ENCODE measurements at regions not wholly inside any gene's neighbourhood (a gene's known extent, or its start where the extent isn't known, plus 50 kb on each side); places are given as distances from the start of the nearest gene placed in this dataset.

DNA sequence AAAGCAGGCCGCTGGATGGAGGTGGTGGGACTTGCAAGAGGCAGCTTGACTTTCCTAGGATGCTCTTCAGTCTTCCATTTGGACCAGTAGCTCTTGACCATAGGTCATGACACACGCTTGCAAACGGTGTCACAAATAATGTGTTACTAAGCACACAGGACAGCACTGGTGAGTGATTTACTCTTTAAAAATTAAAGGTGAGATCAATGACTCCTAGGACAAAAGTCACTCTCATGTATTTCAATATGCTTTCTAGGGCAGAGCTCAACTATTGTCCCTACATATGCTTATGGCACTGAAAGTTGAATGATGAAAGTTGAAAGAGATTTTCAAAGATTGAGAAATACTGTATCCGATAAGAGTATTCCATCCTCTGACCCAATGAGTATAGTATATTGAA lies 496.7 kb downstream of the EBF1 start:
- 94 to 96% methylated on average over 4 of the region's 4 CpGs for WGBS, 2 donors

DNA sequence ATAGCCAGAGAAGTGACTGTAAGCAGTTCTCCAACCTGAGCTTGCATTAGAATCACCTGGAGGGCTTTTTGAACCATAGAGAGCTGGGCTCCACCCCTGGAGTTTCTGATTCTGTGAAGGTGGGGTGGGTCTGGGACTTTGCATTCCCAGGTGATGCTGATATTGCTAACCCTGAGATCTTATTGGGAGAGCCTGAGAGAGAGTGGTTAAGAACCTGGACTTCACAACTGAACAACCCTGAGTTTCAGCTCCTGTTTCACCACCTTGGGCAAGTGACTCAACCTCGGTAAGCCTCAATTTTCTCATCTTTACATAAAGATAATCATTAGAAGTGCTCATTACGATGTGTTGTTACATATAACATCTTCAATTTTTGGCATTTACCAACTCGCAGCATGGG lies 498.6 kb downstream of the EBF1 start:
- 84 to 90% methylated on average over 3 of the region's 3 CpGs for WGBS, 2 donors
- H3K4me3 ChIP-seq (ENCODE audit: low read depth, poor library complexity, severe bottlenecking), result no peak overlapping the region

More for the DNA sequence above, 496.7 kb downstream of the EBF1 start:
- TF ChIP-seq, protein P1, sequence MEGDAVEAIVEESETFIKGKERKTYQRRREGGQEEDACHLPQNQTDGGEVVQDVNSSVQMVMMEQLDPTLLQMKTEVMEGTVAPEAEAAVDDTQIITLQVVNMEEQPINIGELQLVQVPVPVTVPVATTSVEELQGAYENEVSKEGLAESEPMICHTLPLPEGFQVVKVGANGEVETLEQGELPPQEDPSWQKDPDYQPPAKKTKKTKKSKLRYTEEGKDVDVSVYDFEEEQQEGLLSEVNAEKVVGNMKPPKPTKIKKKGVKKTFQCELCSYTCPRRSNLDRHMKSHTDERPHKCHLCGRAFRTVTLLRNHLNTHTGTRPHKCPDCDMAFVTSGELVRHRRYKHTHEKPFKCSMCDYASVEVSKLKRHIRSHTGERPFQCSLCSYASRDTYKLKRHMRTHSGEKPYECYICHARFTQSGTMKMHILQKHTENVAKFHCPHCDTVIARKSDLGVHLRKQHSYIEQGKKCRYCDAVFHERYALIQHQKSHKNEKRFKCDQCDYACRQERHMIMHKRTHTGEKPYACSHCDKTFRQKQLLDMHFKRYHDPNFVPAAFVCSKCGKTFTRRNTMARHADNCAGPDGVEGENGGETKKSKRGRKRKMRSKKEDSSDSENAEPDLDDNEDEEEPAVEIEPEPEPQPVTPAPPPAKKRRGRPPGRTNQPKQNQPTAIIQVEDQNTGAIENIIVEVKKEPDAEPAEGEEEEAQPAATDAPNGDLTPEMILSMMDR (IDR thresholded peaks at IDR 0.05), result no peak
- TF ChIP-seq POLR2A (IDR thresholded peaks at IDR 0.05), result no peak
- DNase-seq (ENCODE audit: low spot score in 2 of 2), result no peak
- intact Hi-C loops (cut with DNase I; ENCODE audit: low total_unique reads), result no loop called here
- H3K4me3 ChIP-seq (ENCODE audit: low read depth, poor library complexity, severe bottlenecking), result no peak overlapping the region

DNA sequence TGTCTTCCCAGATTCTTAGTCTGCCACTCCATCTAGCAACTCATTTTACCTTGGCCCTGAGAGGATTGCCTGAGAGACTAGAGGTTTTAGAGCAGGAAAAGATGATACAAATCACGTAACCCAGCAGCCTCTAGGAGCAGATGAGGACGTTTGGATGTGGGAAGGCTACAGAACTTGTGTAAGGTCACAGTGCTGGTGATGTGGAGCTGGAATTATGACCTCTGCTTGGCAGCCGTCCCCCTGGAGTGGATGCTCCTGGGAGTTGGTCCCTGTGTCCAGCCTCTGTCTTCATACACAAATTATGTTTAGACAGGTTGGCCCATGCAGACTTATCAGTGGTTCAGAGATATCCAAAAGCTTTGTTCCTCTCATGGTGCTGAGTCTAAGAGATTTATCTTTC lies 499.0 kb downstream of the EBF1 start:
- intact Hi-C loops (cut with DNase I; ENCODE audit: low total_unique reads), result no loop called here
- no peak for TF ChIP-seq POLR2A (IDR thresholded peaks at IDR 0.05)
- TF ChIP-seq, protein P1 (IDR thresholded peaks at IDR 0.05), result no peak
- 59 to 74% methylated on average over 3 of the region's 3 CpGs for WGBS, 2 donors
- DNase-seq (ENCODE audit: low spot score in 2 of 2), result no peak
- H3K4me3 ChIP-seq (ENCODE audit: low read depth, poor library complexity, severe bottlenecking), result no peak overlapping the region

More for the DNA sequence above, 498.6 kb downstream of the EBF1 start:
- no peak for DNase-seq (ENCODE audit: low spot score in 2 of 2)
- TF ChIP-seq, protein P1 (IDR thresholded peaks at IDR 0.05), result no peak
- no peak for TF ChIP-seq POLR2A (IDR thresholded peaks at IDR 0.05)
- intact Hi-C loops (cut with DNase I; ENCODE audit: low total_unique reads), result no loop called here

DNA sequence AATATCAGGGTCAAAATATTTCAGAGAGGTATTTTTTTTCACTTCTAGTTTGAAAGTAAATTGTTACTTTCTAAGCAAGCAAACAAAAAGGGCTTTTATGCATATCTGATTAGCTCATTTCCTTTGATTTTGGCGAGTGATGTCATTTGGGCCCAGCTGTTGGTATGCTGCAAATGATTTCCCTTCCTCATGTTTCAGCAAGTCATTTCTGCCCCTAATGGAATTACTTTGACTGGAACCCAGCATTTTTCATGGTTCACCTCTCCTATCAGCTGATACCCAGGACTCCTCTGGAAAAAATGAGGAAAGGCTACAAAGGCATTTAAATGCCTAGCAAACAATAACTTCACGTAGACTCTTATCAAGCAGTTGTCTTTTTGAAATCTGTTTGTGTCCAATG lies 500.6 kb downstream of the EBF1 start:
- DNase-seq (ENCODE audit: low spot score in 2 of 2), result no peak

DNA sequence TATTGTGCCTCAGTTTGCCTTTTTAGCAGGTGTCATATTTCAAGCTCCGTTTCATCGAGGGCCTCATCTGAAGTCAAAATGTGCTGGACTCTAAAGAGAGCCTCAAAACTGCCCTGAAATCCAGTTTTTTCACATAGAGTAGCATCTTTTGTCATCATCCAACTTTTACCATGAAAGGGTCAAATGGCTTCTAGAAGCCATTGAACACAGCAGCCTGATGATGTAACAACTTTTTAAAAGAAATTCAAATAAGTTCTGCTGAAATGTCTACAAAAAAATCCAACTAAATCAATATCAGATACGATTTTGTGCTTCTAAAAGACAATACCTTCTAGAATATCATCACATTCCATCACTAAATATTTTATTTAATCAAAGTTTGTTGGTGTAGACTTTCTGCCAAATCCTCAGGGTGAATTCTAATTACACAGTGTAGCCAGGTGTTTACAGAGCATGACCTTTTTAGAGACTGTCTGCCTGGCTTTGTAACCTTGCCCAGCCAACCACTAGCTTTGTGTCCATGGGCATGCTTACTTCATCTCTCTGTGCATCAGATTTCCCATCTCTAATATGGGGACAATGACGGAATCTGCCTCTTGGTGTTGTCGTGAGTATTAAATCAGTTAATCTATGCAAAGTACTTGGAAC lies 505.0 kb downstream of the EBF1 start:
- no peak for DNase-seq (ENCODE audit: low spot score in 2 of 2)
- no peak for TF ChIP-seq POLR2A (IDR thresholded peaks at IDR 0.05)
- TF ChIP-seq, protein P1 (IDR thresholded peaks at IDR 0.05), result no peak
- no peak overlapping the region for H3K4me3 ChIP-seq (ENCODE audit: low read depth, poor library complexity, severe bottlenecking)
- intact Hi-C loops (cut with DNase I; ENCODE audit: low total_unique reads), result no loop called here
- 65 to 68% methylated on average over 5 of the region's 5 CpGs for WGBS, 2 donors

More for the DNA sequence above, 500.6 kb downstream of the EBF1 start:
- intact Hi-C loops (cut with DNase I; ENCODE audit: low total_unique reads), result no loop called here
- WGBS, 2 donors, result 60 to 70% methylated on average over 2 of the region's 2 CpGs
- no peak overlapping the region for H3K4me3 ChIP-seq (ENCODE audit: low read depth, poor library complexity, severe bottlenecking)
- no peak for TF ChIP-seq POLR2A (IDR thresholded peaks at IDR 0.05)
- TF ChIP-seq, protein P1 (IDR thresholded peaks at IDR 0.05), result no peak

DNA sequence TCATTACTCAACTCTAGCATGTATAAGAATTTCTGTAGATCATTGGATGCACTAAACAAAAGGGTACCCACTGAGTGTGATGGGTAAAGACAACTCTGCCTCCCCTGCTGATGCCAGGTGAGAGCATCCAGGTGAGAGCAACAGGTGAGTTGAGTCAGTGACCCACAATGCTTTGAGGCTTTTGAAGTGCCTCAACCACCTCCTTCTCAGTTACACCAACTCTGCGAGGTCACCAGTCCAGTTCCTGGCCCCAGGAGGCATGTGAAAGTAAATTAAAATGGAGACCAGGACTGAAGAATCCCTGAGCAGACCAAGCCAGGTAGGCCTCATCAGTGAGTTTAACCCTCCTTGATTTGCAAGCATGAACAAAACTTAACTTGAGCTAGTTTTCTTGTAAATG lies 505.8 kb downstream of the EBF1 start:
- intact Hi-C loops (cut with DNase I; ENCODE audit: low total_unique reads), result no loop called here
- TF ChIP-seq POLR2A (IDR thresholded peaks at IDR 0.05), result no peak
- TF ChIP-seq, protein P1 (IDR thresholded peaks at IDR 0.05), result no peak
- H3K4me3 ChIP-seq (ENCODE audit: low read depth, poor library complexity, severe bottlenecking), result no peak overlapping the region
- 88 to 94% methylated on average over 1 of the region's 1 CpG for WGBS, 2 donors
- no peak for DNase-seq (ENCODE audit: low spot score in 2 of 2)

Data from lower leg skin (tissue), 4 donors.